Hepatocyte (in vitro differentiated cells): ENCODE measurements at regions not wholly inside any gene's neighbourhood (a gene's known extent, or its start where the extent isn't known, plus 50 kb on each side); places are given as distances from the start of the nearest gene placed in this dataset.

Experiments
- DNase-seq: peaks from one replicate; pipeline ENCODE4 v3.0.0-alpha.2; 2016; ENCODE audit warnings: low spot score
- H2AFZ ChIP-seq: fragments of 200-600 bp; sonication (generic); 2 replicates; pipeline ENCODE4 v1.6.0; 2016; ENCODE audit warnings: antibody characterized with exemption, mild to moderate bottlenecking
- H3K27ac ChIP-seq: fragments of 200-600 bp; sonication (generic); 2 replicates; pipeline ENCODE4 v1.5.1; 2016; ENCODE audit warnings: mild to moderate bottlenecking
- H3K27me3 ChIP-seq: fragments of 200-600 bp; sonication (generic); 2 replicates; pipeline ENCODE4 v1.6.1; 2016
- H3K36me3 ChIP-seq: fragments of 200-600 bp; sonication (generic); replicated peaks from 2 replicates; pipeline ENCODE4 v1.5.1; 2016; ENCODE audit warnings: low read depth; ENCODE audit not compliant: insufficient read depth
- H3K4me1 ChIP-seq: fragments of 200-600 bp; sonication (generic); 2 replicates; pipeline ENCODE4 v1.5.1; 2016; ENCODE audit warnings: mild to moderate bottlenecking, moderate library complexity; ENCODE audit not compliant: insufficient read depth
- H3K4me2 ChIP-seq: fragments of 200-600 bp; sonication (generic); 2 replicates; pipeline ENCODE4 v1.6.0; 2016
- H3K4me3 ChIP-seq: fragments of 200-600 bp; sonication (generic); 2 replicates; pipeline ENCODE4 v1.5.1; 2016; ENCODE audit warnings: mild to moderate bottlenecking
- H3K79me2 ChIP-seq: fragments of 200-600 bp; sonication (generic); 2 replicates; pipeline ENCODE4 v1.6.0; 2017; ENCODE audit warnings: mild to moderate bottlenecking
- H3K9me2 ChIP-seq: fragments of 200-600 bp; sonication (generic); replicated peaks from 2 replicates; pipeline ENCODE4 v1.6.0; 2017; ENCODE audit warnings: mild to moderate bottlenecking; ENCODE audit not compliant: insufficient read depth
- H3K9me3 ChIP-seq: fragments of 200-600 bp; sonication (generic); 2 replicates; pipeline ENCODE4 v1.5.1; 2016; ENCODE audit warnings: low read depth, mild to moderate bottlenecking
- H4K20me1 ChIP-seq: fragments of 200-600 bp; sonication (generic); 2 replicates; pipeline ENCODE4 v1.6.0; 2016; ENCODE audit warnings: mild to moderate bottlenecking; ENCODE audit not compliant: insufficient read depth, poor library complexity, severe bottlenecking
- CTCF ChIP-seq: fragments of 200-600 bp; sonication (generic); IDR thresholded peaks from 2 replicates; pipeline ENCODE4 v1.5.1; 2016; ENCODE audit warnings: antibody characterized with exemption, mild to moderate bottlenecking; ENCODE audit not compliant: poor library complexity
- EZH2 ChIP-seq: fragments of 200-600 bp; sonication (generic); IDR thresholded peaks from 2 replicates; pipeline ENCODE4 v1.6.1; 2016; ENCODE audit warnings: antibody characterized with exemption, mild to moderate bottlenecking, borderline replicate concordance
- EZH2phosphoT487 ChIP-seq: fragments of 200-600 bp; sonication (generic); IDR thresholded peaks from one replicate; pipeline ENCODE4 v1.6.1; 2018; ENCODE audit warnings: antibody characterized with exemption, mild to moderate bottlenecking, low read depth, moderate library complexity; ENCODE audit not compliant: unreplicated experiment, severe bottlenecking
- WGBS: methylation state at CpG from one replicate; pipeline ENCODE4 v1.1.6; 2016; ENCODE audit warnings: low lambda C conversion rate; ENCODE audit errors: missing lambda C conversion rate; 5-methylcytosine and 5-hydroxymethylcytosine counted together

DNA sequence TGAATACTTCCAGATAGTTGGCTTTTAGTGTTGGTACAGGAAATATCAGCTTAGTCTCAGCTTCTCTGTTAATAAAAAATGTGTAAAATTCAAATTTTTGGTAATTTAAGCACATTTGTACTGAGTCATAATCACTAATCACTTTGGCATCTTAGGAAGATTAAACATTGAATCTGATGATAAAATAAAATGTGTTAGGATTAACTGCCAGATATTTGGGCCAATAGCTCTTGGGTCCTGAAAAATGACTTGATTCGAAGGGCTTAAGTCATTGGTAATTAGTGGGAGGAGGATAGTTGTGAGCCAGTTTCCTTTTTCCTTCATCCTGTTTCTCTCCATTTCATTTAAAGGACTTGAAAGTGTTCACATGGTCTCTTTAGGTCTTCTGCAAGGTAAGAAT is 426.1 kb downstream of the RFPL4B start:
- Histone ChIP-seq H3K9me3 (no peaks in the 10 kb centered on the region), H3K9me2 (no peaks in the 10 kb centered on the region), H3K36me3 (no peaks in the 10 kb centered on the region), H4K20me1 (no peaks in the 10 kb centered on the region), H3K79me2 (no peaks in the 10 kb centered on the region), H3K27me3 (no peaks in the 10 kb centered on the region), H3K4me2 (no peak overlapping the region), H2AFZ (no peak overlapping the region), H3K4me1 (no peaks in the 10 kb centered on the region), H3K27ac (no peak overlapping the region), H3K4me3 (no peak overlapping the region)
- WGBS: 0% methylated on average over 1 of the region's 1 CpG
- DNase-seq: no peak
- TF ChIP-seq EZH2: no peak
- no peak for TF ChIP-seq EZH2phosphoT487
- no peak for TF ChIP-seq CTCF

DNA sequence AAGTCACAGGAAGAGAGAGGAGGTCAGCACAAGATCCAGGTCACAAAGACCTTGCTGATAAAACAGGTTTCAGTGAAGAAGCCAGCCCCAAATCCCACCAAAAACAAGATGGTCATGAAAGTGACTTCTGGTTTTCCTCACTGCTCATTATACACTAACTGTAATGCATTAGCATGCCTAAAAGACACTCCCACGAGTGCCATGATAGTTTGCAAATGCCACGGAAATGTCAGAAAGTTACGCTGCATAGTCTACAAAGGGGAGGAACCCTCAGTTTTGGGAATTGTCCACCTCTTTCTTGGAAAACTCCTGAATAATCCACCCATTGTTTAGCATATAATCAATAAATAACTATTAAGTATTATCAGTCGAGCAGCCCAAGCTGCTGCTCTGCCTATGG is 427.2 kb downstream of the RFPL4B start:
- no peak for DNase-seq
- Histone ChIP-seq H3K4me2 (no peak overlapping the region), H3K27me3 (no peaks in the 10 kb centered on the region), H3K9me2 (no peaks in the 10 kb centered on the region), H3K4me3 (no peak overlapping the region), H2AFZ (no peak overlapping the region), H3K9me3 (no peaks in the 10 kb centered on the region), H3K27ac (no peak overlapping the region), H3K36me3 (no peaks in the 10 kb centered on the region), H3K79me2 (no peaks in the 10 kb centered on the region), H4K20me1 (no peaks in the 10 kb centered on the region), H3K4me1 (no peaks in the 10 kb centered on the region)
- 75% methylated on average over 4 of the region's 4 CpGs for WGBS
- TF ChIP-seq CTCF: no peak
- TF ChIP-seq EZH2phosphoT487: no peak
- no peak for TF ChIP-seq EZH2

GRCh38 chr6:112780498-112781096 is 433.5 kb downstream of the RFPL4B start:
- no peaks in the 10 kb centered on the region for H3K36me3 ChIP-seq
- 15% methylated on average over 9 of the region's 9 CpGs for WGBS

More at GRCh38 chr6:112780498-112781096, 433.5 kb downstream of the RFPL4B start:
- H3K27ac ChIP-seq: no peak overlapping the region
- no peaks in the 10 kb centered on the region for H3K9me3 ChIP-seq
- H3K4me3 ChIP-seq: no peak overlapping the region
- H2AFZ ChIP-seq: peak overlapping the region; percentile 23
- H3K4me2 ChIP-seq: no peak overlapping the region
- no peaks in the 10 kb centered on the region for H3K9me2 ChIP-seq
- H3K27me3 ChIP-seq: no peaks in the 10 kb centered on the region
- no peak for TF ChIP-seq EZH2phosphoT487
- peak; percentile 89 for TF ChIP-seq CTCF
- H3K79me2 ChIP-seq: no peaks in the 10 kb centered on the region
- no peaks in the 10 kb centered on the region for H4K20me1 ChIP-seq
- peak; percentile 88 for DNase-seq
- no peaks in the 10 kb centered on the region for H3K4me1 ChIP-seq
